ENCODE measurements at regions not wholly inside any gene's neighbourhood (a gene's known extent, or its start where the extent isn't known, plus 50 kb on each side); places are given as distances from the start of the nearest gene placed in this dataset.
"Not testable (repeated sequence)": the region's sequence is repeated elsewhere in the genome, so short reads cannot be mapped to it uniquely, and the experiment has no call there.

DNA sequence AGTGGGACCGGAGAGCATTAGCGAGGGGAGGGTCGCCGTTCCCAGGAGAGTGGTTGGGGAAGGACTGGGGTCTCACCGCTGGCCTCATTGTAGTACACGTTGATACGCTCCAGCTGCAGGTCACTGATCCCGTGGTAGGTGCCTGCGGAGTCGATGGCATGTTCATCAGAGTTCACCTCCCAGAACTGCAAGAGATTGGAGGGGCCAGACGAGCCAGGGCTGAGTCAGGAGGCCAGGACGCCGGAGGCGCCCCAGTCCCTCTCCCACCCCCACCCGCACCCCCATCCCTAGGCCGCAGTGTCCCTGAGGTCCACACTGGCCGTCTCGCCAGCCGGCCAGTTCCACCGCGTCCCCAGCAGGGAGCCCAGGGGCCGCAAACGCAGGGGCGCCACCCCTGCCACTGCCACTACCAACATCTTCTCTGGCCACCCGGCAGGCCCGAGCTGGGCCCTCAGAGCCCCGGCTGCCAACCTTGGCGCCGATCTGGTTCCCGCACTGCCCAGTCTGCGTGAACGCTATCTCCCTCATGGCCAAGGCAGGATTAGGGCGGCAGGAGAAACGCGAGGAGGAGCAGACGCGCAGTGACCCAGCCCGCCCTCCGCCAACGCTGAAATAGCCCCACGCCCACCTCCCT lies 144.2 kb downstream of the ALG10 start:
- TF ChIP-seq, protein P1, sequence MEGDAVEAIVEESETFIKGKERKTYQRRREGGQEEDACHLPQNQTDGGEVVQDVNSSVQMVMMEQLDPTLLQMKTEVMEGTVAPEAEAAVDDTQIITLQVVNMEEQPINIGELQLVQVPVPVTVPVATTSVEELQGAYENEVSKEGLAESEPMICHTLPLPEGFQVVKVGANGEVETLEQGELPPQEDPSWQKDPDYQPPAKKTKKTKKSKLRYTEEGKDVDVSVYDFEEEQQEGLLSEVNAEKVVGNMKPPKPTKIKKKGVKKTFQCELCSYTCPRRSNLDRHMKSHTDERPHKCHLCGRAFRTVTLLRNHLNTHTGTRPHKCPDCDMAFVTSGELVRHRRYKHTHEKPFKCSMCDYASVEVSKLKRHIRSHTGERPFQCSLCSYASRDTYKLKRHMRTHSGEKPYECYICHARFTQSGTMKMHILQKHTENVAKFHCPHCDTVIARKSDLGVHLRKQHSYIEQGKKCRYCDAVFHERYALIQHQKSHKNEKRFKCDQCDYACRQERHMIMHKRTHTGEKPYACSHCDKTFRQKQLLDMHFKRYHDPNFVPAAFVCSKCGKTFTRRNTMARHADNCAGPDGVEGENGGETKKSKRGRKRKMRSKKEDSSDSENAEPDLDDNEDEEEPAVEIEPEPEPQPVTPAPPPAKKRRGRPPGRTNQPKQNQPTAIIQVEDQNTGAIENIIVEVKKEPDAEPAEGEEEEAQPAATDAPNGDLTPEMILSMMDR (IDR thresholded peaks at IDR 0.05; ENCODE audit: unreplicated experiment in 3 of 3), result no peak
- no peaks in the 10 kb centered on the region for H3K27me3 Mint-ChIP-seq (ENCODE audit: low read depth)

DNA sequence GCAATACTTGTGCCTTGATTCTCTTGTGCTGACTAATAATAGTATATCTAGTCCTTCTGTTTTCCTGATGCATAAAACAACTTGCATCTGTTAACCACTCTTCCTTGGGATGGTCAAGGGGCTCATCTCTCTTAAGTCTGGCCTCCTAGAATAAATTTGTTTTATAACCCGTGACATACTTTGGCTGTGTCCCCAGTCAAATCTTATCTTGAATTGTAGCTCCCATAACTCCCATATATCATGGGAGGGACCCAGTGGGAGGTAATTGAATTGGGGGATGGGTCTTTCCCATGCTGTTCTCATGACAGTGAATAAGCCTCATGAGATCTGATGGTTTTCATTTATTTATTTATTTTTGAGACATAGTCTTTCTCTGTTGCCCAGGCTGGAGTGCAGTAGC lies 146.2 kb downstream of the ALG10 start:
- H3K4me1 Mint-ChIP-seq; H3K36me3 Mint-ChIP-seq (ENCODE audit: low read depth); H3K27me3 Mint-ChIP-seq (ENCODE audit: low read depth); H3K27ac Mint-ChIP-seq; H3K4me3 Mint-ChIP-seq: not testable (repeated sequence)
- H3K9me3 Mint-ChIP-seq, result peaks cover 40% of the 10 kb centered on the region

More for the DNA sequence above, 144.2 kb downstream of the ALG10 start:
- Mint-ChIP-seq H3K4me3 (no peak overlapping the region), H3K9me3 (peaks cover 38% of the 10 kb centered on the region), H3K36me3 (ENCODE audit: low read depth) (no peaks in the 10 kb centered on the region), H3K4me1 (no peaks in the 10 kb centered on the region), H3K27ac (no peak overlapping the region)

DNA sequence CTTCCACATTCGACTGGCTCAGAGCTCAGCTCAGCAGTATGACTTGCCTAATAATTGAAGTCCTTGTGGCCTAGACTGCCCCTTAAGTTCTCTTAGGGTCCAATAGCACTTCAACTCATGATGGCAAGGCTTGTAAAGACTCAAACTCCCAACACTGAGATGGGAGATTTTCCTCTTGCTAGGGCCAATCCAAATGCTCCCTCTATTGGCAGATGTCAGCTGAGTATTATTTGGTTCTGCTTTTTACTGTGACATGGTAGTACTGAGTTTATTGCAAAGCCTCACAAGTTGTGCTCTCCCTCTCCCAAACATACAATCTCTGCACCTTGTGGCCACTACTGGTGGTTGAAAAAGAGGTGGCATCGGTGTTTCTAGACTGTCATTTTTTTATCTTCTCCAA lies 164.2 kb downstream of the ALG10 start:
- no peaks in the 10 kb centered on the region for H3K27me3 Mint-ChIP-seq (ENCODE audit: low read depth)
- H3K36me3 Mint-ChIP-seq (ENCODE audit: low read depth), result no peaks in the 10 kb centered on the region
- TF ChIP-seq, protein P1 (IDR thresholded peaks at IDR 0.05; ENCODE audit: unreplicated experiment in 3 of 3), result no peak

DNA sequence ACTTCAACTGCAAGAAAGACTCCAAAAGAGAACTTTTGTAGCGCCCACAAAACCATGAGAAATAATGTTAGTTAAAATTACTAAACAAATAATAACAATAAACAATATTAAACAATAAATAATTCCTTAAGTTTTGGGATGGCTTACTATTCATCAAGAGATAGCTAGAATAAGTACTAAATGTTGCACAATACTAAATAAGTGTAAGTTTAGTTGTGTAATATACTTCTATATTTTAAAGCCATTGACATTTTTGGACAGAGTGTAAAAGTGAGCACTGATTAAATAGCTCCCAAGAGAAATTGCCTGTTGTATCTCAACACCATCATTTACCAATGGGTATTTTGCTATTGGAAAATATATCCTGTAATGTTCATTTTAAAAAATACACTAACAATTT lies 166.7 kb downstream of the ALG10 start:
- no peaks in the 10 kb centered on the region for H3K4me1 Mint-ChIP-seq
- H3K27ac Mint-ChIP-seq, result no peak overlapping the region
- no peaks in the 10 kb centered on the region for H3K36me3 Mint-ChIP-seq (ENCODE audit: low read depth)
- no peaks in the 10 kb centered on the region for H3K27me3 Mint-ChIP-seq (ENCODE audit: low read depth)
- H3K9me3 Mint-ChIP-seq, result peaks cover 47% of the 10 kb centered on the region
- TF ChIP-seq, protein P1 (IDR thresholded peaks at IDR 0.05; ENCODE audit: unreplicated experiment in 3 of 3), result no peak
- H3K4me3 Mint-ChIP-seq, result no peak overlapping the region

More for the DNA sequence above, 164.2 kb downstream of the ALG10 start:
- H3K4me1 Mint-ChIP-seq, result no peaks in the 10 kb centered on the region
- H3K4me3 Mint-ChIP-seq, result no peak overlapping the region
- peaks cover 38% of the 10 kb centered on the region for H3K9me3 Mint-ChIP-seq
- no peak overlapping the region for H3K27ac Mint-ChIP-seq

DNA sequence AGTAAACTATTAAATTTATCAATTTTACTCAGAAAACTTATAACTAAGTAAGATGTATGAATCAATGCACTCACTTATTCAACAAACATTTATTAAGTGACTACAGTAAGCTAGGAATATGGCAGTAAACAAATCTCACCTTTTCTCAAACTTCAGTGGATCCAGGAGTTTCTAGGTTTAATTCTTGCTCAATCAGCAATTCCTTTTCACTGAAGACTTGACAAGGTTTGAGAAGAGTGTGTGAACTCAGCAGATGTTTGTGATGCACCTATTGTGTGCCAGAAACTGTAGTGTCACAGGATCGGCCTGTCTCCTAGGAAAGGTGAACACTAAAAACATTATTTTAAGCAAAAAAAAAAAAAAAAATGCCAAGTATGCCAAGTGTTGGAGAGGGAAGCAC lies 167.8 kb downstream of the ALG10 start:
- H3K4me3 Mint-ChIP-seq, result no peak overlapping the region
- TF ChIP-seq, protein P1 (IDR thresholded peaks at IDR 0.05; ENCODE audit: unreplicated experiment in 3 of 3), result no peak
- H3K4me1 Mint-ChIP-seq, result no peaks in the 10 kb centered on the region
- no peaks in the 10 kb centered on the region for H3K27me3 Mint-ChIP-seq (ENCODE audit: low read depth)
- H3K36me3 Mint-ChIP-seq (ENCODE audit: low read depth), result no peaks in the 10 kb centered on the region
- H3K9me3 Mint-ChIP-seq, result peaks cover 49% of the 10 kb centered on the region
- H3K27ac Mint-ChIP-seq, result no peak overlapping the region

DNA sequence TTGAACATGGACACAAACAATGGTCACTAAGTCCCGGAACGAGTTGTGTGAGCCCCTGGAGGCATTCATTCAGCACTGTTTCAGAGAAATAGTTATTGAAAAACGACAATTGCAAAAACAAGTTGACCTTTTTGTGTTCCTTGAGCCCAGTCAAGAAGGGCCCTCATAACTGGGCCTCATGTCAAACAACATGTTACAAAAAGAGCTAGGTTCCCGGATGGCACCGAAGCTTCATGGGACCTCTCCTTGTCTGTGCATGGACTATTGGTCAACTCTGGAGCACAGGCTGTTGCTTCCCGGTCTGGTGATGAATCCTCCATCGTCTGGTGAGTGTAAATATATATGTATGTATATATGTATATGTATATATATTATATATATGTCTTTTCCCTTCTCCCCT lies 176.6 kb downstream of the ALG10 start:
- Mint-ChIP-seq H3K27ac (no peak overlapping the region), H3K36me3 (ENCODE audit: low read depth) (no peaks in the 10 kb centered on the region), H3K4me3 (no peak overlapping the region), H3K27me3 (ENCODE audit: low read depth) (no peaks in the 10 kb centered on the region), H3K9me3 (peaks cover 44% of the 10 kb centered on the region), H3K4me1 (no peaks in the 10 kb centered on the region)
- TF ChIP-seq, protein P1 (IDR thresholded peaks at IDR 0.05; ENCODE audit: unreplicated experiment in 3 of 3), result no peak

Measured in nephron (organoid).